Dedifferentiated amniotic fluid mesenchymal stem cell (primary cell): ENCODE measurements at regions not wholly inside any gene's neighbourhood (a gene's known extent, or its start where the extent isn't known, plus 50 kb on each side); places are given as distances from the start of the nearest gene placed in this dataset.
"Not testable (repeated sequence)": the region's sequence is repeated elsewhere in the genome, so short reads cannot be mapped to it uniquely, and the experiment has no call there.

Experiments used
- DNase-seq: peaks from one replicate; pipeline ENCODE4 v3.0.0-alpha.2; 2016; ENCODE audit errors: extremely low spot score

DNA sequence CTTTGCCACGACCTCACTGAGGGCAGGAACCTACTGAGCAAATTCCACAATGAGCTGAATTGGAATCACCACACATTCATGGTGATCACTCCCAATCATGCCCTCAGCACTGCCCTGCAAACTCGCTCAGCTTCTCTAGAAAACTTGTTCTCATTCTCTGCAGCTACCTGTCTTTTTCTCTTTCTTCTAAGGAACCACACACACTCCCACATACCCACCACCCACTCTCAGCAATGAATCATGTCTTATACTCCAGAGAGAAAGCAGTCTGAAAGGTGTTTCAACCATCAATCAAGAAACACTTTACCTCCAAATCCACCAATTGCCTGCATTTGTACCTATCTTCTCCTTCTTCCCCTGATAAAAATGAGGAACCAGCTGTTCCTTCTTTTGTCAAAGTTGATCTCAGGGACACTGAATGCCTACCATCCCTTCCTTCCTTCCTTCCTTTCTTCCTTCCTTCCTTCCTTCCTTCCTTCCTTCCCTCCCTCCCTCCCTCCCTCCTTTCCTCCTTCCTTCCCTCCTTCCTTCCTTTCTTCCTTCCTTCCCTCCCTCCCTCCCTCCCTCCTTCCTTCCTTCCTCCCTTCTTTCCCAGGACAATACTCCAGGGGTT, 84.6 kb upstream of the SGK1 start:
- DNase-seq, result no peak

DNA sequence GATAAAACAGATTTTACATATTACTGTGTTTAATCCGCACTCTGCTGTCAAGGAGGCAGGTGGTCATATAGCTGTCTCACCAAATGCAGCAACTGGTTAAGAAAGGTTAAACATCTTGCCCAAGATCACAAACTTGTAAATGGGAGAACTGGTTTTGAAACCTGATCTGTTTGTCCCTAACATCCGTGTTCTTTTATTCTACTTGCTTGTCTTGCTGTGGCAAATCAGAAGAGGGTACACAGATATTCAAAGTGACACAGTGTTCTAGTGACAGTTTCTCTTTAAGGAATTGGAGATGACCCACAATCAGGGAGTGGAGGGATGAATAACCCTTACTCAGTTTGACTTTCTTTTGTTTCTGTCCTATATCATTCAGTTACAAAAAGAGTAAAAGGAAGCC, 83.0 kb upstream of the SGK1 start:
- DNase-seq, result no peak

DNA sequence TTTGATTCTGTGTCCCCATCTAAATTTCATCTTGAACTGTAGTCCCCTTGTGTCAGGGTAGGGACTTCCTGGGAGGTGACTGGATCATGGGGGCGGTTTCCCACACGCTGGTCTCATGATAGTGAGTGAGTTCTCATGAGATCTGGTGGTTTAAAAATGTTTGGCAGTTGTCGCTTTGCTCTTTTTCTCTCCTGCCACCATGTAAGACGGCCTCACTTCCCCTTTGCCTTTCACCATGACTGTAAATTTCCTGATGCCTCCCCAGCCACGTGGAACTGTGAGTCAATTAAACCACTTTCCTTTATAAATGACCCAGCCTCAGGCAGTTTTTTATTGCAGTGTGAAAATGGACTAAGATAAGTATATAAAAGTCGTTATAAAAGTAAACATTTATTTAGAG, 80.5 kb upstream of the SGK1 start:
- no peak for DNase-seq

DNA sequence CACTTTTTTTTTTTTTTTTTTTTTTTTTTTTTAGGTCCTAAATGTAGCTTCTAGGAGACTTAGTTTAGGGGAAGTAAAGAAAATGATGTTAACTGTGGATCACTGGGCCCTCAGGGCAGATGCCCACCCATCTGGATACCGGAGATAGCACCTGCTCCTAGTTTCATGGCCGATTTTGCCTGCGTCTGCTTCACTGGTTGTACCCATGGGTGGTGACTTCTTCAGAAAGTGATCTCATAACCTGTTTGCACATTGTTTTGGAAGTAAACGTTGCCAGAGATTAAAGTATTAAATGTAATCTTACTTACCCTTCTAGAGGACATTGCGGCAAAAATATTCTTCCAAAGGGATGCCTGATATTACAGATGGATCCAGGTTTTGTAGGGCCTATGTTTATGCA, 79.8 kb upstream of the SGK1 start:
- no peak for DNase-seq

DNA sequence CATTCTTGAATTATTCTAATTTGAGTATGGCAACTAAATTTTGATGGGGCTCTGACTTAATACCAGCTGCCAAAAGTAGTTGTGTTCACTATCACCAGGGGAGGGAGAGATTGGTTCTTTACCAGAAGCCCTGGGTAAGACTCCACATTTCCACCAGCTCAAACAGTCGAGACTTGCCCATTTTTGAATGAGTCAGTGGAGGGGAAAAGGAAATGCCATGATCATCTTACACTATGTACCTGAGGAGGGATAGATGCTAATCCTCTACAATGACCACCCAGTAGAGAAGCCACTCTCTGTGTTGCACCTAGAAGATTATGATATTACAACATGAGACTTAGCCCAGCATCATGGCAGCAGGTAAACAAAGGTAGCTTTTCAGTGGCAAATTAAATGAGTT, 77.0 kb upstream of the SGK1 start:
- no peak for DNase-seq

DNA sequence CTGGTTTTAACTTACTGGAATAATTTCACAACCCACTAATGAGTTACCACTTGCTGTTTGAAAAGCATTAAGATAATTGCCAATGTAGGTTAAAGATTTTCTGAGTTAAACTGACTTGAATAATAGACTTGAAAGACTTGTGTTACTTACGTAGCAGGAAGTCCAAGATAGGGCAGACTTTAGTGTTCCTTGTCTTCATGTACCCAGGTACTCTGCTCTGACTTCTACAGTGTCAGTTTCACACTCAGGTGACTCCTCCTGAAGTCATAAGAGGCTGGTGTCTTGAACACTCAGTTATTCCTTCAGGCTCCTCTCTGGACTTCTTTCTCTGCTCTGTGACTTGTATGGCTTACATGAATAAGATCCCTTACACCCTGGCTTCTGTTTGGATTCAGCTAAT, 76.3 kb upstream of the SGK1 start:
- no peak for DNase-seq

DNA sequence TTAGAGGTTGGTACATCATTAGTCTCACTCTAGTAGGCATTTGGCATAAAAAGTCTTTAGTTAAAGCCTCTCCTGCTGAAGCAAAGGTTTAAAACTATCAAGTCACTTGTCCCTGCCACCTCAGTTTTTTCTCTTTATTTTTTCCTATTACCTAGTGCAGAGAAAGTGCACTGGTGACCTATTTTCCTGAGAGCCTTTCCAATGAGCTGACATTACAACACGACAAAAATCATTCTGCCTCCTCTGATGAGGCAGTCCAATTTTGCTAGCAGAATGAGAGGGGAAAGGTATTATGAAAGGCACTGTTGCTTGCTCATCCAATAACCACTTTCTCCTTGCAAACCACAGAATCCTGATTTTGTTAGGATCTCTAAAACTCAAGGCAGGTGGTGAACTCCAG, 73.3 kb upstream of the SGK1 start:
- DNase-seq, result no peak

DNA sequence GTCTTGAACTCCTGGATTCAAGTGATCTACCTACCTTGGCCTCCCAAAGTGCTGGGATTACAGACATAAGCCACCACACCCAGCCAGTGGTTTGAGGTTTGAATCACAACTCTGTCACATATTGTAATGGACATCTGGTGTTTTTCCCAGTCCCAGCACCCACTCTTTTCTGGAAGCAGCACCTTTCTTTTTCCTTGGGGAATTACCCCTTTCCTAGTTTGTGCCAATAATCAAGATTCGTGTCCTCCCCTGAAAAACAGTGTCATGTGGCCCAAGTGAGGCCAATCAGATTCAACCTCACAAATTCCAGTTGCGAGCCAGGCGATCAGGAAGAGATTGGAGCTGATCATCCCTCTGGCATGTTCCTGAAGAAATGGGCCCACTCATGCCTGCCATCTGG, 71.7 kb upstream of the SGK1 start:
- DNase-seq, result no peak

DNA sequence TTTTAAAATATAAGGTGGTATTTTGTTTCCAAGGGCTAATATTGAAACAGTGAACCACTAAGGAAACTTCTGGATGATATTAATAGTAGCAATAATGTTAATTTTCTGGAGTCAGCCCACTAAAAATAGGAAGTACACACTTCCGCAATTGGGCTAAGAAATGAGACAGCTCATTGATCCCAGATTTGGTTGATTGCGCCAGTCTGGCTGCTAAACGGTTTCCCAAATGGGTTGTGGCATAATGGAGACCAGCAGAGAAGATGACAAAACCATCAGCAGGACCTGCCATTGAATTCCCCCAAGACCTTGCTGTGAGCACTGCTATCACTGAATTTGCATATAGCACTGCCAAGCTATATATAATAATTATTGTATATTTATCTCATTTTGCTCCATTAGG, 71.2 kb upstream of the SGK1 start:
- no peak for DNase-seq

DNA sequence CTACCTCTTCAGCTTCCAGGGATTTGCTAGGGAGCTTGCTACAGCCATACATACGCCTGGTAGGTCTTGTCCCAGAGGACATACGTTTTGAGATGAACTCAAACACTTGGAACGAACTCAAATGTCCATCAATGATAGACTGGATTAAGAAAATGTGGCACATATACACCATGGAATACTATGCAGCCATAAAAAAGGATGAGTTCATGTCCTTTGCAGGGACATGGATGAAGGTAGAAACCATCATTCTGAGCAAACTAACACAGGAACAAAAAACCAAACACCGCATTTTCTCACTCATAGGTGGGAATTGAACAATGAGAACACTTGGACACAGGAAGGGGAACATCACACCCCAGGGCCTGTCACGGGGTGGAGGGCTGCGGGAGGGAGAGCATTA, 68.6 kb upstream of the SGK1 start:
- DNase-seq, result not testable (repeated sequence)

DNA sequence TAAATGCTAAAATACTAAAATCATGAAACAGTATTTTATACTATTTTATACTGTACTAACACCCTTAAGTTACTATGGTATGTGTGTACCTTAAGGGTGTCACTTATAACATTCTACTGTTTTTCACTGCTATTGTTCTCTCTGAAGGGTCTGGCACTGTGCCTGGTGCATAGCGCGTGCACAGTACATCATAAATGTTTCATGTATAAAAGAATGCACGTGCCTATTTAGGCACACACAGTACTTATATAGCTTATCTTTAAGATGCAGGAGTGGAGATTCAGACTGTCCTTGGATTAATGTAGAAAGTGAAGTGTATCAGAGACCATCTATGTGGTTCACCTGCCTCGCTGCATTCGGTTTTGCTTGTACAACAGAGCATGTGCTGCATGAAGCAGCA, 64.0 kb upstream of the SGK1 start:
- no peak for DNase-seq

DNA sequence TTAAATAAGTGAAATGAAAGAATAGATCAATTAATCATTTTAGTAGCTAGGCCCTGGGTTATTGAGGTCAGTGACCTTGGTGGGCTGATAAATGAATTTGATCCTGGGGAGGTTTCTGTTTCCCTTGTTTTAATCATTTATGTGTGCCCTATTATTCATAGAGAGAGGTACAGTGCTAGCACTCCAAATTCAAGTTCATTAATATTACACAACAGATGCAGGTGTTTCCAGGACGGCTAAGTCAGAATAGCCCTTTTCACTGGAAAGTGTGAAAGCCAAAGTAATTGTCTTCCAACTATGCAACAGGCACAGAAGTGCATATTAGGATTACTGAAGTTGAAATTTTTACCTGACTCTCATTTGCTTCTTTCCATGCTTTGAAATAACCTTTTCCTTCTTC, 61.7 kb upstream of the SGK1 start:
- no peak for DNase-seq

DNA sequence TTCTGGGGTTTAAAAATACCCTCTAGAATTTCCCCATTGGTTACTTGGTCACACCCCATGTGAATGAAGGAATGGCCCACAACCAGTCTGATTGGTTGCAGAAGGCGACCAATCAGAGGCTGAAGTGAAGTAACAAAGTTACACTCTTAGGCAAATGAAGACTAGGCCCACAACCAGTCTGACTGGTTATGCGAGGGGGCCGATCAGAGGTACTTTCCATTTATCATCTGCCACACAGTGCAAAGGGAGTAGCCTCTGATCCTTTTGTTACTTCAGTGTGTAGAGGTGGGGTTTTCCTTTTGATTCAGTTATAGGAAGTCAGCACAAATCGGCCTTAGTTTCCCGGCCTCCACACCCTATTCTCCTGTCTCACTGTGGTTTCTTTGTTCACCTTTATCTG, 61.2 kb upstream of the SGK1 start:
- DNase-seq, result no peak

DNA sequence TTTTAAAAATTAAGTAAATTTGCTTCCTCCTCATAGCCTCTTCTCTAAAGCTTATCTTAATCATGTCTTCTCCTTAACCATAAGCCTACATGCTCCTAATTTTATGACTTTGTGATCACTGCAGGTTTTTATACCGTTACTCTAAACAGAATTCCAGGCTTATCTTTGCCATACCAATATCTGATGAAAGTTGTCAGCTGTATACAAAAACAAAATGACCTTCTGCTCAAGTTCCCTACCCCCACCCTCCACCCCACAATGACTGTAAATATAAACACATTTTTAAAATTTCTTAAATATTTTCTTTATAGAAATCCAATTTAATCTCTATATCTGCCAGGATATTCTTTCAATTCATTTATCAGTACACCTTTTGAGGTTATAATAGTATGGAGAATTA, 60.5 kb upstream of the SGK1 start:
- no peak for DNase-seq

DNA sequence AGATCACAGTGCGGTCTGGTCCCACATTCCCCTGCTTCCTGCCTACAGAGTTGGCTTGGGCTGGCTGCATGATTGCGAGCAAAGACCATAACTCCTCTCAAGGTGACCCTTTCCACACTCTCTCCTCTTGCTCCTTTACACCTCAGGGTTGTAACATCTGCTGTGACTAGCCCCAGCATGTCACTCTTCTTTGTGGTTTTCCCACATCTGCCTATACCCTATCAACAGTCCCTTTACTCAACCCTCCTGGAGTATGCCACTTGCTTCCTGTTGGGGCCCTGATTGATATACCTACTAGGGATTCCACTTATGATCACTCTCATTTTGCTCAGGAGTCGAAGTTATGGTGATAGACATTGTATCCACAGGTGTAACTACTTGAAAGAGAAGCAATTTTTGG, 58.9 kb upstream of the SGK1 start:
- DNase-seq, result no peak

DNA sequence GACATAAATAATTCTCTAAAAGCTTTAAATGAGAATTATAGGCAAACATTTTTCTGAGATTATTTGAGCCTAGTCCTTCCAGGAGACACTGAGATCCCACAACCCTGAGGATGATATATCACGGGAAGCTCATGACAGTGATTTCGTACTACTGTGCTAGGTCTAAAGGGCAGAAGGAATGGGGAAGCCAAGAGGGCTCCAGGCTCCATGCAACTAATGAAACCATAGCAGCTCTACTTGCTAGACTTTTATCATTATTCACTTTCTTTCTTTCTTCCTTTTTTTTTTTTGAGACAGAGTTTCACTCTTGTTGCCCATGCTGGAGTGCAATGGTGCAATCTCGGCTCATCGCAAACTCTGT, 57.3 kb upstream of the SGK1 start:
- no peak for DNase-seq

DNA sequence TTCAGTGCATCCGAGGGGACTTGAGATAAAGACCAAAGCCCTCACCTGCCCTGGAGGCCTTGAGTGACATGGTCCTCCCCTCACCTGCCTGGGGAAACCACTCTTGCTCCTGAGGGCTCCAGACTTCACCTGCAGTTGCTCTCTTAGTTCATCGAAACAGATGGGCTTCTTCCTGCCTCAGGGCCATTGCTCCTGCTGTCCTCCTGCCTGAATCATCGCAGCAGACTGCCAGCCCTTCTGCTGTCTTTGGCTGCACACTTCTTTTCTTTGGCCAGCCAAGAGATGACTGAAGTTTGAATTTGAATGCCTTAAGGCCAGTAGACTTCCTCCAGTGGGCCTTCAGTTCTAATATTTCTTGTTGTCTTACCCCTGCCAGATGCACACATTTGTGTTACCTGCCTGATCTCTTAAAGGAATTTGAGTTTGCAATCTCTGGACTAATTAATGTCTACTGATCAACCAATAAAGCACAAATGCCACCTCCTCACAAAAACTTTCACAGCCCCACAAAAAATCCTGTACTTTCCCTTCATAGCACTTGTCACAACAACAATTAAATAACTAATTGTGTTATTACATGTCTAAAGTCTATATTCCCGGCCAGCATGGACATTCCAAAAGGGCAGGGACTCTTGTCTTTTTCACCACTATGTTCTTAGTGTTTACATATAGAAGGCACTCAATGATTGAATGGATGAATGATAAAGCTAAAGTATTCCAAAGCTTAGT, 56.7 kb upstream of the SGK1 start:
- DNase-seq, result no peak

DNA sequence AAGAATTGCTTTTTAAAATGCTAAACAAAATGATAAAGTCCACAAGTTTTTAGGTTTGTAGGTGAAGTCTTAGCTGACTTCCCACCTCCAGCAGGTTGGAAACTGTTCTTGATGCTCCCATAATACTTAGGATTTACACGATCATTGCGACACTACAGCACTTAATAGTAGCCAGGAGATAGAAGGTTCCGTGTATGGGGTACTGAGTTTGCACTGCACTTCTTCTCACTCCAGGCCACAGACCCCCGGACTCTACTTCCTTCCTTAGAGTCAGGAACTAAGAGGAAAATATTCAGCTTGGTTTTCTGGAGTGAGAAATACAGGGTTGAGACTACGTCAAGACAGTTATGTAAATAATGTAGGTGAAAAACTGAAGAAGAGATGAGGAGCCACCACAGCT, 56.1 kb upstream of the SGK1 start:
- DNase-seq, result no peak

DNA sequence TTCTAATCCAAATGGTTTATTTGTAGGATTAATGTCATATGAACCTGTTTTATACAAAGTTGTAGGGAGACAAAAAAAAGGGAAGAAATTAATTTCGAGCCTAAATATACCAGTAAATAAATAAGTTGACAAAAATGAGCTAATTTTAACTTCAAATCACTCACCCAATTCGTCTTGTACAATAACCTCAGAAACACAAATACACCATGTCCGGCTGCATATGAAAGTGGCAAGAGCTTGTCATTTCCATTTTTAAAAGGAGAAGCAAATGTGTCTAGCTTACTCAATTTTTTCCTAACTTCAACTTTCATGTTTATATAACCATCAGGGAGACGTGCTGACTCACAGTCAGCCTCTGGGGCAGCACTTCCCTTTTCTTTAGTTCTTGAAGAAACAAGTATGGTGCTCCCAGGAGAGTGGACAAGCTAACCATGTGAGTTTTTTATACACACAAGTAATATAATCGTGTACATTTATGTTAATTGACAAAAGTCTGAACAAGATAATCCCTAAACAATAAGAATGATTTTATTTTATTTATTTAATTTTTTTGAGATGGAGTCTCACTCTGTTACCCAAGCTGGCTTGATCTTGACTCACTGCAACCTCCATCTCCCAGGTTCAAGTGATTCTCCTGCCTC, 55.5 kb upstream of the SGK1 start:
- DNase-seq, result peak; percentile 77

DNA sequence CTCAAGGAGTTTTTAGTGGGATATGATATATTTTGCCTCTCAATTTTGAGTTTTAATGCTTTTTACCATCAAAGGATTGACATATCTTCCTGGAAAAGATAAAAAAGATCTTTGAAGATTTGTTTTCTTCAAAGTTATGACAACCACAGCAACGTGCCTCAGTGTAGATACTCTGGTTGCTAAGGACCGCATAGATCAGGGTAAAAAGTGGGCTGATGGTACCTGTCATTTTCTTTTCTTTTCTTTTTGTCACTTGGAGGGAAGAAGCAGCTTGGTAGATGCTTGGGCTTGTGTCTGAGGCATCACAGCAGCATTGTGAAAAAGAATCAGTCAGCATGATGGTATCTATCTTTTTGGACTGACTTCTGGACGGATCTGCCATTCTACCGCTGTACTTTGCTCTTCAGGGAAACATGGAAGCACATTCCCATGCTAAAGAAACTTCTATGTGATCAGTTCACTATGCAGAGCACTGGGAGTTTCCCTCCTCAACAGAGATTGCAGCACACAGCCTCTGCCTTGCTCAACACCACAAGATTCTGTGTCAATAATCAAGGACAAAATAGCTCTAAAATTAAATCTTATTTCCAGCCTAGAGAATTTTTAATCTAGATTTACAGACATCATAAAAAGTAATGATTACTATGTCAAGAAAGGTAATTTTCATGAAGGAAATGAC, 54.8 kb upstream of the SGK1 start:
- DNase-seq, result peak; percentile 67

DNA sequence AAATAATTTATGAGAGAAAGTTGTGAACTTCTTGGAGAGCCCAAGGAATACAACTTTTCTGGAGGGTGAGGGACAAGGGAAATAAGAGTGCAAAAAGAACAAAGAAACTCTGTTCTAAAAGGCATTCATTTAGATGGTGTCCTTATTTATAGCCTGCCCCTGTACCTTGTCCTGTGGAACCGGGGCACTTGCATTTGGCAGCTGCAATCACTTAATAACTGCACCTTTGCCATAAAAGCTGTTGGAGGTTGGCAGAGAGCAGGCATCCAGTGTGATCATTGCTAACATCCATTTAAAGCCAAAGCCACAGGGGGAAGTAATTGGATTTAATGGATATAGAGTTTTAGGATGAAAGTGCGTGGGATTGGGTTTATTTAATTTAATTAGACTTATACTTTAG, 50.8 kb upstream of the SGK1 start:
- no peak for DNase-seq
